Trophoblast cell (in vitro differentiated cells and primary cell): ENCODE measurements at regions not wholly inside any gene's neighbourhood (a gene's known extent, or its start where the extent isn't known, plus 50 kb on each side); places are given as distances from the start of the nearest gene placed in this dataset.

Experiments
- DNase-seq, 2 donors: peaks; one replicate each; pipeline ENCODE4 v3.0.0-alpha.2; 2016
- H2AFZ ChIP-seq: 2 replicates; pipeline ENCODE4 v1.6.1; 2013; ENCODE audit warnings: low read length, moderate library complexity, mild to moderate bottlenecking; ENCODE audit not compliant: insufficient read depth, poor library complexity
- H2AK5ac ChIP-seq: 2 replicates; pipeline ENCODE4 v1.6.1; 2013; ENCODE audit warnings: mild to moderate bottlenecking, low read length
- H2BK120ac ChIP-seq: 2 replicates; pipeline ENCODE4 v1.6.1; 2013; ENCODE audit warnings: low read length, mild to moderate bottlenecking, moderate library complexity; ENCODE audit not compliant: insufficient read depth, poor library complexity
- H2BK12ac ChIP-seq: 2 replicates; pipeline ENCODE4 v1.6.1; 2013; ENCODE audit warnings: mild to moderate bottlenecking, low read length, moderate library complexity
- H2BK5ac ChIP-seq: 2 replicates; pipeline ENCODE4 v1.6.1; 2013; ENCODE audit warnings: low read length, low read depth, moderate library complexity, mild to moderate bottlenecking; ENCODE audit not compliant: poor library complexity
- H3K14ac ChIP-seq: 2 replicates; pipeline ENCODE4 v1.6.1; 2013; ENCODE audit warnings: mild to moderate bottlenecking, low read length
- H3K18ac ChIP-seq: 2 replicates; pipeline ENCODE4 v1.6.1; 2013; ENCODE audit warnings: mild to moderate bottlenecking, low read length
- H3K23ac ChIP-seq: 2 replicates; pipeline ENCODE4 v1.6.1; 2013; ENCODE audit warnings: low read length
- H3K27ac ChIP-seq: 2 replicates; pipeline ENCODE4 v1.5.1; 2013; ENCODE audit warnings: low read depth, mild to moderate bottlenecking, inconsistent platforms, low read length, moderate library complexity
- H3K27me3 ChIP-seq: 2 replicates; pipeline ENCODE4 v1.6.1; 2013; ENCODE audit warnings: inconsistent platforms, mild to moderate bottlenecking, low read length, moderate library complexity; ENCODE audit not compliant: insufficient read depth
- H3K36me3 ChIP-seq, 2 experiments: 1 replicate in 1 of 2; 2 replicates in 1 of 2; pipeline ENCODE4 v1.6.1; 2013; ENCODE audit warnings: low read length in 2 of 2, mild to moderate bottlenecking in 2 of 2, moderate library complexity in 1 of 2; ENCODE audit not compliant: insufficient read depth in 2 of 2, control insufficient read depth in 1 of 2
- H3K4ac ChIP-seq: 2 replicates; pipeline ENCODE4 v1.6.1; 2013; ENCODE audit warnings: low read depth, mild to moderate bottlenecking, low read length, moderate library complexity
- H3K4me1 ChIP-seq, 2 experiments: 1 replicate in 1 of 2; 2 replicates in 1 of 2; pipeline ENCODE4 v1.6.1; 2013; ENCODE audit warnings: low read length in 2 of 2, mild to moderate bottlenecking in 2 of 2, moderate library complexity in 1 of 2; ENCODE audit not compliant: insufficient read depth in 2 of 2, control insufficient read depth in 1 of 2
- H3K4me2 ChIP-seq: 2 replicates; pipeline ENCODE4 v1.6.1; 2013; ENCODE audit warnings: inconsistent platforms, mild to moderate bottlenecking, low read length, moderate library complexity
- H3K4me3 ChIP-seq: 2 replicates; pipeline ENCODE4 v1.5.1; 2013; ENCODE audit warnings: mild to moderate bottlenecking, low read depth, low read length, inconsistent platforms
- H3K79me1 ChIP-seq: one replicate; pipeline ENCODE4 v1.6.1; 2013; ENCODE audit warnings: low read length
- H3K79me2 ChIP-seq: 2 replicates; pipeline ENCODE4 v1.6.1; 2013; ENCODE audit warnings: low read length, mild to moderate bottlenecking; ENCODE audit not compliant: control insufficient read depth, insufficient read depth, poor library complexity
- H3K9ac ChIP-seq: 2 replicates; pipeline ENCODE4 v1.6.1; 2013; ENCODE audit warnings: mild to moderate bottlenecking, low read length
- H3K9me3 ChIP-seq: 2 replicates; pipeline ENCODE4 v1.6.1; 2013; ENCODE audit warnings: low read depth, mild to moderate bottlenecking, control low read depth, inconsistent platforms, low read length; ENCODE audit not compliant: insufficient read depth
- H4K12ac ChIP-seq: 2 replicates; pipeline ENCODE4 v1.6.1; 2013; ENCODE audit warnings: low read depth, mild to moderate bottlenecking, low read length, moderate library complexity
- H4K8ac ChIP-seq: 2 replicates; pipeline ENCODE4 v1.6.1; 2013; ENCODE audit warnings: low read depth, mild to moderate bottlenecking, low read length, moderate library complexity
- H4K91ac ChIP-seq: one replicate; pipeline ENCODE4 v1.6.1; 2013; ENCODE audit warnings: low read depth, mild to moderate bottlenecking, low read length, moderate library complexity
- WGBS: extraction: QIAGEN DNeasy Blood & Tissue Kit; methylation state at CpG from one replicate; pipeline ENCODE4 v1.1.7; 2013; ENCODE audit warnings: missing lambda C conversion rate; ENCODE audit not compliant: insufficient read length, insufficient coverage; ENCODE audit errors: extremely low coverage; 5-methylcytosine and 5-hydroxymethylcytosine counted together

DNA sequence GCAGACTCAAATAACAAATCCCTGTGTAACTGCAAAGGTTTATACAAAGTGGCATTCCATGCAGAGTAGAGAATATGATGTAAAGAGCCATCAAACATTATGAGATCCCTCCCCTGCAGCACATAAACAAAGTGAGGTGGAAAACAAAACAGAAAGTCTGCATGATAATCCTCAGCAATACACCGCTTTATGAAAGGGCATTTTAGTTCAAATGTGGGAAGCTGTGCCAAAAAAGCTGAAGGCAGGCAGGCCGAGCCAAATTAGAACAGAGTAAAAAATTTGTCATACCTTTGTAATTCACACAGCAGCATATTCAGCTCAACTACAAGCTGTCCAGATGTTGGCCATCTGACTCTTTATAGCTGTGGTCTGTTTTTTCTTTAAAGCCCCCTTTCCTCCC is 113.5 kb downstream of the LHX9 start:
- no peaks in the 10 kb centered on the region for H3K27me3 ChIP-seq
- H3K18ac ChIP-seq, result no peak overlapping the region
- no peak for DNase-seq
- no peak overlapping the region for H4K12ac ChIP-seq
- no peak overlapping the region for H2AFZ ChIP-seq
- no peaks in the 10 kb centered on the region for H3K9me3 ChIP-seq
- no peak overlapping the region for H3K27ac ChIP-seq
- no peak overlapping the region for H3K4ac ChIP-seq
- H3K4me1 ChIP-seq, result no peaks in the 10 kb centered on the region
- H4K91ac ChIP-seq, result no peak overlapping the region
- no peak overlapping the region for H3K23ac ChIP-seq
- no peak overlapping the region for H3K14ac ChIP-seq
- H2AK5ac ChIP-seq, result no peak overlapping the region
- H4K8ac ChIP-seq, result no peak overlapping the region
- no peak overlapping the region for H3K4me3 ChIP-seq
- H2BK120ac ChIP-seq, result no peak overlapping the region
- no peaks in the 10 kb centered on the region for H3K36me3 ChIP-seq
- H3K79me2 ChIP-seq, result no peaks in the 10 kb centered on the region
- no peak overlapping the region for H2BK12ac ChIP-seq
- no peaks in the 10 kb centered on the region for H3K79me1 ChIP-seq
- H3K9ac ChIP-seq, result no peak overlapping the region
- no peak overlapping the region for H3K4me2 ChIP-seq
- WGBS, result no CpG with 5 or more reads among the region's 2 CpGs
- no peak overlapping the region for H2BK5ac ChIP-seq

DNA sequence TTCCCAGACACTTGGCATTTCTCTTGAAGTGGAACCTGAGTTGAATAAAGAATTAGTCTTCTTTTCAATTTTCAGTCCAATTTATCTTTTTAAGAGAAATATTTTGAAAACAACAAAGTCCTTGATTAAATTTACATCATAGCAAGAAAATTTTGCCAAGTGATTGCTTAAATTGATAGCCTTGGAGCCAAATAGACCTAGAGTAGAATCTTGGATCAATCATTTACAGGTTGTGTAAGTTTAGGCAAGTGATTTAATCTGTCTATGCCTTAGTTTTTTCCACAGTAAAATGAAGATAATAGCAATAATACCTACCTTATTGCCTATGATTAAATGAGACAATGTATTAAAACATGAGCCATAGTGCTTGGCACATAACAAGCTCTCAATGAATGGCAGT is 113.9 kb downstream of the LHX9 start:
- Histone ChIP-seq H3K27ac (no peak overlapping the region), H3K36me3 (no peaks in the 10 kb centered on the region), H3K4me2 (no peak overlapping the region), H3K79me1 (no peaks in the 10 kb centered on the region), H4K8ac (no peak overlapping the region), H3K9ac (no peak overlapping the region), H3K79me2 (no peaks in the 10 kb centered on the region), H2AFZ (no peak overlapping the region), H2BK5ac (no peak overlapping the region), H4K12ac (no peak overlapping the region), H3K4me1 (no peaks in the 10 kb centered on the region), H2AK5ac (no peak overlapping the region), H3K4ac (no peak overlapping the region), H2BK120ac (no peak overlapping the region), H3K27me3 (no peaks in the 10 kb centered on the region), H4K91ac (no peak overlapping the region), H3K9me3 (no peaks in the 10 kb centered on the region), H3K4me3 (no peak overlapping the region), H3K18ac (no peak overlapping the region), H3K14ac (no peak overlapping the region), H2BK12ac (no peak overlapping the region), H3K23ac (no peak overlapping the region)
- DNase-seq, result no peak

- H3K4me3 ChIP-seq, result no peak overlapping the region
- no peak overlapping the region for H4K91ac ChIP-seq
- H3K36me3 ChIP-seq, result no peaks in the 10 kb centered on the region
- no peaks in the 10 kb centered on the region for H3K4me1 ChIP-seq
- H4K8ac ChIP-seq, result no peak overlapping the region
- H3K9ac ChIP-seq, result no peak overlapping the region
- H3K9me3 ChIP-seq, result no peaks in the 10 kb centered on the region
- no peak overlapping the region for H3K18ac ChIP-seq
- H3K14ac ChIP-seq, result no peak overlapping the region
- no peak overlapping the region for H2BK5ac ChIP-seq
- no peaks in the 10 kb centered on the region for H3K79me2 ChIP-seq
- H2AK5ac ChIP-seq, result no peak overlapping the region
- H3K79me1 ChIP-seq, result no peaks in the 10 kb centered on the region
- DNase-seq, result no peak
- H4K12ac ChIP-seq, result no peak overlapping the region
- H2BK120ac ChIP-seq, result no peak overlapping the region
- no peak overlapping the region for H2BK12ac ChIP-seq
- H3K4me2 ChIP-seq, result no peak overlapping the region
- H3K23ac ChIP-seq, result no peak overlapping the region
- no peak overlapping the region for H3K27ac ChIP-seq
- H2AFZ ChIP-seq, result no peak overlapping the region
- no peaks in the 10 kb centered on the region for H3K27me3 ChIP-seq
- no peak overlapping the region for H3K4ac ChIP-seq
- no CpG with 5 or more reads among the region's 2 CpGs for WGBS
Measured at GRCh38 chr1:198032668-198033067, 115.5 kb downstream of the LHX9 start.

DNA sequence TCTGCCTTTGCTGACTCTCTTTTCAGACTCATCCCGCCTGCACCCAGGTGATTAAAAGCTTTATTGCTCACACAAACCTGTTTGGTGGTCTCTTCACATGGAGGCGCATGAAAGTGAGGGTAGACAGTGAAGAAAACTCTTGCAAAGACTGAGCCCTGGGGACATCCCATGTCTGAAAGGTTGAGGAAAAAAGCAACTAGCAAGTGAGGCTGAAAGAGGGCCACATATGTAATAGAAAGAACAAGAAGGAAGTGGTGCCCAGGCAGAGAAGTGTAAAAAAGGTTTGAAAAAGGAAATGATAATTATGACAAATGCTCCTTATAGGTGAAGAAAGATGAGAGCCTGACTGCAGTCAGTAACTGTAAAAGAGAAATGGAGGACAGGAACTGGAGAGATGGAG is 115.9 kb upstream of the NEK7 start:
- Histone ChIP-seq H3K4me3 (no peak overlapping the region), H2BK12ac (no peak overlapping the region), H4K12ac (no peak overlapping the region), H3K9me3 (no peaks in the 10 kb centered on the region), H3K4me1 (no peaks in the 10 kb centered on the region), H3K4me2 (no peak overlapping the region), H3K79me1 (no peaks in the 10 kb centered on the region), H3K23ac (no peak overlapping the region), H3K27ac (no peak overlapping the region), H3K27me3 (no peaks in the 10 kb centered on the region), H3K18ac (no peak overlapping the region), H3K79me2 (no peaks in the 10 kb centered on the region), H2AK5ac (no peak overlapping the region), H3K36me3 (no peaks in the 10 kb centered on the region), H4K91ac (no peak overlapping the region), H2AFZ (no peak overlapping the region), H3K14ac (no peak overlapping the region), H2BK5ac (no peak overlapping the region), H3K4ac (no peak overlapping the region), H2BK120ac (no peak overlapping the region), H4K8ac (no peak overlapping the region), H3K9ac (no peak overlapping the region)
- no CpG with 5 or more reads among the region's 2 CpGs for WGBS
- no peak for DNase-seq

- H3K9me3 ChIP-seq, result no peaks in the 10 kb centered on the region
- no peak overlapping the region for H2BK12ac ChIP-seq
- H3K27me3 ChIP-seq, result no peaks in the 10 kb centered on the region
- no peak overlapping the region for H3K4ac ChIP-seq
- no peak overlapping the region for H2AFZ ChIP-seq
- H4K12ac ChIP-seq, result no peak overlapping the region
- no peaks in the 10 kb centered on the region for H3K4me1 ChIP-seq
- H3K4me3 ChIP-seq, result no peak overlapping the region
- no peaks in the 10 kb centered on the region for H3K36me3 ChIP-seq
- no peak overlapping the region for H2AK5ac ChIP-seq
- H3K79me1 ChIP-seq, result no peaks in the 10 kb centered on the region
- no peak overlapping the region for H3K14ac ChIP-seq
- H4K91ac ChIP-seq, result no peak overlapping the region
- no peak overlapping the region for H3K9ac ChIP-seq
- H3K4me2 ChIP-seq, result no peak overlapping the region
- no peak overlapping the region for H2BK5ac ChIP-seq
- H3K27ac ChIP-seq, result no peak overlapping the region
- DNase-seq, result no peak
- WGBS, result no CpG with 5 or more reads among the region's 2 CpGs
- no peak overlapping the region for H3K23ac ChIP-seq
- H4K8ac ChIP-seq, result no peak overlapping the region
- no peaks in the 10 kb centered on the region for H3K79me2 ChIP-seq
- H2BK120ac ChIP-seq, result no peak overlapping the region
- H3K18ac ChIP-seq, result no peak overlapping the region
Measured at GRCh38 chr1:198042168-198042567, 114.6 kb upstream of the NEK7 start.
